COLO668 (cell line): ENCODE measurements at regions not wholly inside any gene's neighbourhood (a gene's known extent, or its start where the extent isn't known, plus 50 kb on each side); places are given as distances from the start of the nearest gene placed in this dataset.
"Not testable (repeated sequence)": the region's sequence is repeated elsewhere in the genome, so short reads cannot be mapped to it uniquely, and the experiment has no call there.

ENCODE experiments used
- DNase-seq: peaks from one replicate; lab custom pipeline; 2025; ENCODE audit not compliant: unreplicated experiment; lab: John Stamatoyannopoulos, UW

DNA sequence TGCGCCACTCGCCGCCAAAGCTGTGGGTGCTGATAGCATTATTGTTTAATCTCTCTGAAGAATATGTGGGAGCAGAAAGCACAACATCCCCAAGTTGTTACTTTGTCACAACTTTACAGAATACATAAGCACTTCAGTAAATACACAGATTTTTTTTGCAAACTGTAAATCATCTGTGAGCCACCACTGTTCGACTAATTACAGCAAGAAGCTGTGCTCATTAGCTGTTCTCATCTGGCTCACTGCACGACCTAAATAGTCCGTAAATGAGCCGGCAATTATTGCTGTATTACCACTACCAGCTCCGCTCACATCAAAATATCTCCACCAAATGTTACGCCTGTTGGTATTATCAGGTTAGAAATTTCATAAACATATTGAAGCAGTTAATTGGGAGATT, 228.9 kb upstream of the PRKD1 start:
- DNase-seq, result no peak

DNA sequence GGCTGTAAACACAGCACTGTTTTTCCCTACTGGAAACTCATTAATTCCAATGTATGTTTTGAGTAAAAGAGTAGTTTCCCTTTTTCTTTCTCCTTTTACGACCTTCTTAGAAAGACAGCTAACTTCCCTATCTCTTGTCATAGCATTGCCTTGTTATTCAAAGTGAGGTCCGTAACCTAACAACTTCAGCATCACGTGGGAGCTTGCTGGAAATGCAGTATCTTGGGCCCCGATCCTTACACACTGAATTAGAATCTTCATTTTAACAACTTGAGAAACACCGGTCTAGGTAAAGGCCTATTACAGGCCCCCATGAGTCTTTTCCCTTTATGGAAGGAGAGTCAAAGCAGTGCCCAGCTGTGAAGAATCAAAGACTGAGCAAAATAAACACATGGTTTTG, 230.7 kb upstream of the PRKD1 start:
- DNase-seq, result no peak

DNA sequence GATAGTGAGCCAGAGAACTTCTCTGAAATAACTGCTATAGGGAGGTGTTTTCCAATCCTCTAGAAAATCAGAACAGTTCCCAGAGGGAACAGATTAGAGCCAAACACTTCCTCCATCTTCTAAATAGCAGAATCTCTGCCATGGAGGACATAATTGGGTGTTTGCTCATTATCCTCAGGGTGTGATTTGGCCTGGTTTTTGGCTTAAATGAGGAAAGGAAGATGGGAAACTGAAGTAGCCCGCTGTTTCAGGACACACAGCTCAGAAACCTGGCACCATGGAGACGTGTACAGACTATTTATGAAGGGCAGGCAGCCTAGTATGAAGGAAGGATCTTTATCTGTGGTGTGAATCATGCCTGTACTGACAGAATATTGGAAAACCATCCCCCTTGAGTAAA, 231.7 kb upstream of the PRKD1 start:
- DNase-seq, result no peak

DNA sequence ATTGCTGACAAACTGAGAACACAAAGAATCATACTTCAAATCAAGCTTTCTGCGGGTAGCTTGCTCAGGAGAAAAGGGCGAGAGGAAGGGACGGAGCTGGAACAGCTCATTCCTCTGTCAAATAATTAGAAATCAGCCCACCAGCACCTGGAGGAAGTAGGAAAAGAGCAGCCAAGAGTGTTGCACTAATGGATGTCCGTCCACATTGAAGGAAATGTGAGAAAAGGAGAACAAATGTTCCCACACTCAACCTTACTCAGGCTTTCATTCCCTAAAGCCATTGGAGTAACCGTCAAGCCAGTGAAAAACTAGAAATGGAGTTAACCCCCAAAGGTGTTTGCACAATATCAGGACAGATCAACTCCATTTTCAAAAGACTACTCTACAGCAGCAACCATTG, 233.0 kb upstream of the PRKD1 start:
- no peak for DNase-seq

DNA sequence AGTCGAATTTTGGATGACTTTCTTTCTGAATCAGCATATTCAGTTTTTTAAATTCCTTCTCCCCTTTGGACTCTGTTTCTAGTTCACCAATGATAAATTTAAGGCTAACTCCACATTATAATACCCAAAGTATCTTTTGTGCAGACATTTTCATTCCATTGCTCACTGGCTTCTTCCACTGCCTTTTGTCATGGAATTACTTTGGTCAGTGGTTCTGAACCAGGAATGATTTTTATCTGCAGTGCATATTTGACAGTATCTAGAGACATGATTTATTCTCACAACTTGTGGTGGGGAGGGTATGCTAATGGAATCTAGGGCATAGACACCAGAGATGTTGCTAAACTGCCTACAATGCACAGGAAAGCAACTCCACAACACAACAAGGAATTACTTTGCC, 234.4 kb upstream of the PRKD1 start:
- DNase-seq, result no peak

DNA sequence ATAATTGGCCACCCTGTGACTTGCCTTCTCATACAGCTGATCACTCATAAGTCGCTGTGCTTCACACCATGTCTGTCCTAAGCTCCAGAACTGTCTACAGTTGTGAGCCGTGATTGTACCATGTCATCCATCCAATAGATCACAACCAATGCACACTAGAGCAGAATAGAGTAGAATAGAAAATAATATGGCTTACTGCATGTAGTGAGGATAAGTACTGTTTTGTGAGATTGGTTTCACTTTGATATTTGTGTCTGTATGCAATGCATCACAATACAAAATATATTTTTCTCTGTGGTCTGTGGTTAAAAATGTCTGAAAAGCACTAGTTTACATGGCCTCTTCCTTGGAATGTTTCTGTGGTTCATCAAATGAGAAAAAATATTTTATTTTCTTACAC, 237.6 kb upstream of the PRKD1 start:
- no peak for DNase-seq

DNA sequence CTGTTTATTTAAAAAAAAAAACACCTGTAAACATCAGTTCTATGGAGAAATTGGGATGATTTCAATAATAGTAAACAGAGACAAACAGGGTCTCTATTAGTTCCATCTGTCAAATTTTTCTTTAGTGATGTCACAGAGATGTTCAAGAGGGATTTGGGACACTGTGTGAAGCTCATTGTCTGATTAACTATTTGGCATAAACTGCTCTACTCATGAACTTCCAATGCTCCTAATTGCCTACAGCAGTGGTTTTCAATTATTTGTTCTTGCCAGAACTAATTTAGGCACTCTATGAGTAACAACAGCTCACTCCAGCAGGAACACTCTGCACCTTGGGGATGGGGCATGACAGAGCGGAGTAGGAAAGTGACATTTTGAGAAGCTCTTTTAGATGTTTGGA, 250.1 kb upstream of the PRKD1 start:
- DNase-seq, result no peak

DNA sequence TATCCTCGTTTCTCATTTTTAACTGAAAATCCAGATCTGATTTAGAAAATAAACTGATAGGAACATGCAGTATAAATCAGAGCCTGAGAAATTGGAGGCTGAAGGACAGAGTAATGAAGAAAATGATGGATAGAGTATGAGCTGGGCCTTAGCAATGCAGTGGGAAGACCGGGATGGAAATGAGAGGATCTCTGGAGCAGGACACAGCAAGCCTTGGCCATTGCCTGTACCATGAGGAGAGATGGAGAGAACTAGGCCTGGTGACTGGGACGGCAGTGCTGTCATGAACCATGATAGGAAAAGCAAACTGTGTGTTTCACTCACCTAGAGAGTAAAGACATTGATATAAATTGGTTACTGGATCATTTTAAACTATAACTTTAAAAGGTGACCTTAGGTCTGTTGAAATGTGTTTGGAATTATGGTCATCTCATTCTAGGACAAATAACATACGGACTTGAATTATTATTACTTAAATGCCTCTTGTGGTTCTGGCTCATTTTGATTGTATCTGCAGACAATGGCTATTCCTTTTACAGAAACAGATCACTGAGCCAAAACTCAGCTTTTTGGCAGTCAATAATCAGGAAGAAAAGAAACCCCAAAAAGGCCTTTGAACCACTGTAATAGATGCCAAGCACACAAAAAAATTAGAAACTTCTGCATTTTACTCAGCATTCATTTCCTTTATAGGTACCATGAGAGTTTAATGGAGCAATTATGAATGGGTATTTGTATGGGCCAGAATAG, 251.9 kb upstream of the PRKD1 start:
- no peak for DNase-seq

DNA sequence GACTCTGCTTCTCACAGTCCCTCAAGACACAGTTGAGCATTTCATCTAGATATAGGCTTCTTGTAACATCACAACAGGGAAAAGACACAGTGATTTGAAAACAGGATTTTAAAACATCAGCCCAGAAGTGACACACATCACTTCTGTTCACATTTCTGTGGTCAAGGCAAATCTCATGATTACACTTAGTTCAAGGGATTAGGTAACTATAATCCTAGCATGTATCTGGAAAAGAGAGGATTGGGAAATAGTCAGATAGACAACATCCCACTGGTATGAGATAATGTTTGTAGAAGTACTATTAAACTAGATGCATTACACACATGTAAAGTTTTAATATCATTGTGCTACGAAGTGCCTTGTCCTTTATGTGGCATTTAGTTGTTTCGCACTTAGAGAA, 252.6 kb upstream of the PRKD1 start:
- DNase-seq, result no peak

DNA sequence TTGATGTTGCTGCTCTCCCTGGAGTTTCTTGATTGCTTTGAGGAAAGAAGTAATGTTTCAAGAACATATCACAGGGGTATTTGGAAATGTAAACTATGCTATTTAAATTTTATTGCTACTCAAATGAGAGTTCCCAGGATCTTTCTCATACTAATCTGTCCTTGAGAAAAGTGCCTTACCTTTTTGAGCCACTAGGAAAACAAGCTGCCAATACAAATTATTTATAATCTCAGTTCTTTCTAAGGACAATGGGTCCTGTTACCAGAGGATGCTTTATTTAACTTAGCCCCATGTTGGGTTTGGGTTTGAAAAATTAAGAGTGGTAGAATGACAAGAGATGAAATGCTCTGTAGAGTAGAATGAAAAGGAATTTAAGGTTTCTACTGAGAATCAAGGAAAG, 258.2 kb upstream of the PRKD1 start:
- DNase-seq, result no peak

DNA sequence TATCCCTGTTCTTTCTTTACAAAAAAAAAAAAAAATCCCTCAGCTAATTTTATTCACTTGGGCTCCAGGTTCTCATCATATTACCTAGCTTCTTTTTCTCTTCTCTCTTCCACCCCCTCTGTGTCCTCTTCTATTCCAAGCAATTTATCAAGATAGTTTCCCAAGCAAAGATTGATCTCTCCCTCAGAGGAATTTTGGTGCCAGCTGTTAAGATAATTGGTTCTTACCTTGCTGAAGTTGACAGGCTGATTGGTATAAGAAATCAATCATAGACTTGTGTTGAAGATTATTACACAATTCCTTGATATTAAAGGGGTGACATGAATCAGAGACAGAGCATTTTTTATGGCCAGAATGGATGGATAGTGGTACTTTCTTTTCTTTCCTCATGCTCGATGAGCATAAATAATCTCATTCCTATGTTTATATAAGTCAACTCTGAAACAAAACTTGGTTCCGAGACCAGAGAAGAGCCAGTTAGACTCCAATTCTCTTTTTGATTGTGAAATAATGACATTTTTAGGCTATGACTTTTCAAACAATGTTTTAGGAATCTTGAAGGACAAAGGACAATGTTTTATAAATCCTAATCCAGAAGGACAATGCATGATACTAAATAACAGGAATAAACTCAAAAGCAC, 264.1 kb upstream of the PRKD1 start:
- DNase-seq, result no peak

DNA sequence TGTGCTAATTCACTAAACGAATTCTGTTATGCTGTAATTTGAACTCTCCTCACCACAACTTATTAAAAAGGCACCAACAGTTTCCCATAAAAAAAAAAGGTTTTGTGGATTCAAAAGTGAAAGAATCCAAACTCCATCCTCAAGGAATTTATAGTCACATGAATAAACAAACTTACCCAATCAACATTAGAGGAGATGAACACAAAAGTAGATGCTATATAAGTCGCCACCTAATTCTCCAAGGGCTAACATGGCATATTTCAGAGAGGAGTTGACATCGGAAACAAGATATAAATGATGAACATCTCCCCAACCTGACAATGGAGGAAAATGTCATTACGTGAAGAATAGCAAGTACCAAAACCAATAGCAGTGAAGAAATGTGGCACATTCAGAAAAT, 265.5 kb upstream of the PRKD1 start:
- DNase-seq, result no peak

DNA sequence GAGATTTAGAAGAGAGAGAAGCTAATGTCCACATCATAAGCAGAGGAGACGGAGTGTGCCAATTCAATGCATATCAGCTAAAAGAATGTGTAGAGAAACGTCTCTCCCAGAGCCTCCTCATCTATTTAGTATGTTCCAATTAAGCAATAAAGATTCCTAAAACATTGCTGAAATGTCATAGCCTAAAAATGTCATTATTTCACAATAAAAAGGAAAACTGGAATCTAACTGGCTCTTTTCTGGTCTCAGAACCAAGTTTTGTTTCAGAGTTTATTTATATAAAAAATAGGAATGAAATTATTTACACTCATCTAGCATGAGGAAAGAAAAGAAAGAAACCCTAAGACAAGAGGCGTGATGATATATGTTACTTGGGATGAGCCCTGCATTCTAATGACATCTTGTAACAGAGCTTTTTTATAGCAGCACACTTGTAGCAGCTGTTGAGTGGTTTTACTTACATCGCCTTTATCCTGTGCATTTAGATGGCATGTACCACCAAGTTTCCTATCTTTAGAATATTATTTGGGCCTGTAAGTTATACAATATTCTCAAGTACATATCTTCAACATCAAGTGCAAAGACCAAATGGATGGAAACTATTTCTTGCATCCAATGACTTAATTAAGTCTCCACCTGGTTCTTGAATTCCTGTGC, 266.3 kb upstream of the PRKD1 start:
- no peak for DNase-seq

DNA sequence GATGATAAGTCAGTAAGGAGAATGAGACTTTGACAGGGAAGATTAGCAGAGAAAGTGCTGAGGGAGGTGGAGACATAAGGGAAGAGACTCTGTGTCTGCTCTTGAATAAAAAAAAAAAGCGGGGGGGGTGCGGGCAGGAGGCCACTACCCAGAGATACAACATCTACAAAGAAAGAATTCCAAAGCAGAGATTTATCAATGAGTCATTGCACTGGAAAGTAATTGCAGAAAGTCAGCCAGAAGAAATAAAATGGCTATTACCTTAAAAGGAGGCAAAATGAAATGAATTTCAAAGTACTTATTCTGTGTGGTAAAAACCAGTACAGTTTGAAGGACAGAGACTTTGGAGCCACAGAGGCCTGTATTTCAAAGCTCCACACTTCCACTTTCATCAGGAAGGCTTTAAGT, 267.1 kb upstream of the PRKD1 start:
- no peak for DNase-seq

DNA sequence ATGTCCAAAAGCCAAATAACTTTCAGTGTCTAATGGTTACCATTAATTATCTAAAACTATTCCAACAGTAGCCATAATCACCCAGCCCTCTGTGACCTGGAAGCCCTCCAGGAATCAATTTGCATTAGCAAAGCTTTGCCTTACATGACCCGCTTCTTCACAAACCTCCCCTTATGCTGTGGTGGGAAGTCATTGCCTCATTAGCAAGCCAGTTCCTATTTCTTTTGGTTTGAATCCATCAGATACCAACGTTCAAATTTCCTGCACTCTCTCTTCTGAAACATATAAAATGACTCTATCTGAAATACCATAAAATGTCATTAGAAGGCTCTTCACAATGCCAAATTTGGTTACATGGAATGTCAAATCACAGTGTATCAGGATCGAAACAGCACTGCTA, 268.3 kb upstream of the PRKD1 start:
- DNase-seq, result no peak

DNA sequence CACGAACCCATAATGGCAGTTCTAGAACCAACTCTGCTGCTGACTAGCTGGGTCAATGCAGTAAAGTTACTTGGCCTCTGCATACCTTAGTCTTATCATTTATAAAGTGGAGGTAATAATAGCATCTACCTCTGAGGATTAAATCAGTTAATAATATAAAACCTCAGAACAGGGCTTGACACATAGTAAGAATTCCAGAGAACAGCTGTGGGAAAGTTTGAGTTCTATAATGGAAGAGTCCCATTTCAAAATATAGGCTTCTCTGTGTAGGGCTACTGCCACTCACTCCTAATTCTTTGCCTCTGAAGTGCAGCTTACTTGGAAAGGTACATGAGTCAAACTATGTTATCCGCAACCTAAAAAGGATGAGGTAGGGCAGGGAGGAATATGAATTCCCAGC, 269.2 kb upstream of the PRKD1 start:
- DNase-seq, result no peak

DNA sequence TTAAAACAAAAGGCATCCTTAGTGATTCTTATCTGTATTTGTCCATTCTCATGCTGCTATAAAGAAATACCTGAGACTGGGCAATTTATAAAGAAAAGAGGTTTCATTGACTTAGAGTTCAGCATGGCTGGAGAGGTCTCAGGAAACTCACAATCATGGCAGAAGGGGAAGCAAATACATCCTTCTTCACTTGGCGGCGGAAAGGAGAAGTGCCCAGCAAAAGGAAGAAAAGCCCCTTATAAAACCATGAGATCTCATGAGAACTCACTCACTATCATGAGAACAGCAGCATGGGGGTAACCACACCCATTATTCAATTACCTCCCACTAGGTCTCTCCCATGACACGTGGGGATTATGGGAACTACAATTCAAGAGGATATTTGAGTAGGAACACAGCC, 271.1 kb upstream of the PRKD1 start:
- not testable (repeated sequence) for DNase-seq

DNA sequence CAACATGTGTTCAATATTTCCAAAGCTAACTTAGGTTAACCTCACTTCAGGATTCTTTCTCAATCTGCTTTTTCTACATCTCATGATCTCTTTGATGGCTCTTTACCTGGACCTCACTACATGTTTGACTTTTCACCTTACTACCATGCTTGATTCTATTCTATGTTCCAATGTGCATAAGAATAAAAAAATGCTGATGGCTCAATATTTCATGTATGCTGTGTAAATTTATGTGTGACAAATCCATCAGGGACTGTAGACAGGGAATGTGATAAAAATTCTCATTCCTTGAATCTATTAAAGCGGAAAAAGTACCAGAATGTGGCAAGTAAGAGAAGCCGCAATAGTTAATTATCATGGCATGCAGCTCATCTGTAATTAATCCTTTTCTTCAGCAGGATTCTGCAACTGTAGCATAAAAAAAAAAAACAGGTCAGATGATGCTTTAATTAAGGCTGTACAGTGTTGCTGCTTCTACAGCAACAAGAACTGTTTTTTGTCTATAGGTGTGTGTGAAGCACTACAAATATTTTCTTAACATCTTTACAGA, 276.9 kb upstream of the PRKD1 start:
- DNase-seq, result no peak

DNA sequence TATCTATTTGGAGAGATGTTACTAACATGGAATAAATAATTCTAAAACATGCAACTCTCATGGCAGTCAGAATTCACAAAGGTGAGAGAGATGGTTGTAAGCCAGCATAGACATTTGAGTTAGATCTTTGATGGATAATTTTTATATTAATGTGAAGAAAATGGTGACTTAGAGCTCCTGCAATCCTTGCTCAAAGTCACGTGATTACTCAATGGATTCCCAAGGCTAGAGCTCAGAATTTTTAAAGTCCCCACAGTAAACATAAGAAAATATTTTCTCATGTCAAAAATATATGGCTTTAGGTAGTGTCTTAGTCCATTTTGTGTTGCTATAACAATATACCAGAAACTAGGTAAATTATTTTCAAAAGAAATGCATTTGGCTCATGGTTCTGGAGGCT, 281.5 kb upstream of the PRKD1 start:
- DNase-seq, result no peak

DNA sequence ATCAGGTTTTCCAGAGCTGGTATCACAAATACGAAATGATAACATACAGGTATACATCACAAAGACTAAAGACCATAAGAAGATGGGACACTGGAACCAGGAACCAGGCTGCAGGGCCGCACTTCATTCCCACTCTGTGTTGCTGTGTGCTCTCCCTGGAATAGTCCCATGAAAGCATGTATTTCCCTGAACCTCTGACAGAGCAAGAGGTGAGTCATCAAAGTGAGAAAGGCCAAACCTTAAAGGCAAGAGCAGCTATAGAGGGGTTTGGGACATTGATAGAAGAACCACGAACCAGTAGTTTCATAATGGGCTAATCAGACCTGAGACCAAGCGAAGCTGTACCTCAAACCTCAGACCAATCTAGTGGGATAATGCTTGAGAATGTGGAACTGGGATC, 283.0 kb upstream of the PRKD1 start:
- DNase-seq, result no peak

DNA sequence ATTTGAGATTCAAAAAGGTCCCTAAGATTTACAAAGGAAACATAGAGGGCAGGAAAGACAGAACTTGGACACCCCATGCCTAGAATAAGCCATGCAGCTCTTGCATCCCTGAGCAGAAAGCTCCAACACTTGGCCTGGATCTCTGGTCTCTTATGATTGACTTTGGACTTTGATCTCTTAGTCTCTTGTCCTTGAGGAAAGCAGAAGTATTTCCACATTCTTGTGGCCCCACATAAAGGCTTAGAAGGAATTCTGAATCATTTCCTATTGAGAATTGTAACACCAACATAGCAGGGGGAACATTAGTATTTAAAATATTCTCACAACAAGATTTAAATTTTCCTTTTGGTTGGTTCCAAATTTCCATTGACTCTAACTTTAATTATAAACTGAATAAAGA, 283.7 kb upstream of the PRKD1 start:
- DNase-seq, result no peak

DNA sequence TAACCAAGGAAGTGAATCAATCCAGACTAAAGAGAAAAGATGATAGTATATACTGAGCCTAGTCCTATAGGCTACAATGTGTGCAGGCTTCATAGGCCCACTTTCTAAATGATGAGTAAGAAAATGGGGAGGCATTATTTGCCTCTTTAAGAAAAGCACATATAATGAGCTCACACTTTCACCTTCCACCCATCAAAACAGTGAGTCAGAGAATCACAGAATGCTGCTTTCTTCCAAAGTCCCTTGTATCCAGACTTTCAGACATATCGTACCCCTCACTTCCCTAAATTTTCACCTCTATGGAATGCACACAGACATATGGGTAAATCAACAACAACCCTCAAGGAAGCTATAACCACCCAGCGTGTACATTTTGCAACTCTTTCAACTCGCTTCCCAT, 286.4 kb upstream of the PRKD1 start:
- no peak for DNase-seq
